GM23248 (cell line): ENCODE measurements at regions not wholly inside any gene's neighbourhood (a gene's known extent, or its start where the extent isn't known, plus 50 kb on each side); places are given as distances from the start of the nearest gene placed in this dataset.

ENCODE experiments used
- EZH2 ChIP-seq: fragments of 200-600 bp; sonication (generic); IDR thresholded peaks from 2 replicates; pipeline ENCODE4 v1.6.1; 2018; ENCODE audit warnings: antibody characterized with exemption, mild to moderate bottlenecking; ENCODE audit not compliant: insufficient read depth, poor library complexity, severe bottlenecking
- EZH2phosphoT487 ChIP-seq: fragments of 200-600 bp; sonication (generic); IDR thresholded peaks from 2 replicates; pipeline ENCODE4 v1.6.1; 2018; ENCODE audit warnings: antibody characterized with exemption, moderate library complexity, mild to moderate bottlenecking, low read depth; ENCODE audit not compliant: insufficient read depth

GRCh38 chr2:21498016-21498415, 374.2 kb downstream of the TDRD15 start:
- no peak for TF ChIP-seq EZH2phosphoT487
- TF ChIP-seq EZH2, result no peak
